ENCODE measurements at regions not wholly inside any gene's neighbourhood (a gene's known extent, or its start where the extent isn't known, plus 50 kb on each side); places are given as distances from the start of the nearest gene placed in this dataset.

DNA sequence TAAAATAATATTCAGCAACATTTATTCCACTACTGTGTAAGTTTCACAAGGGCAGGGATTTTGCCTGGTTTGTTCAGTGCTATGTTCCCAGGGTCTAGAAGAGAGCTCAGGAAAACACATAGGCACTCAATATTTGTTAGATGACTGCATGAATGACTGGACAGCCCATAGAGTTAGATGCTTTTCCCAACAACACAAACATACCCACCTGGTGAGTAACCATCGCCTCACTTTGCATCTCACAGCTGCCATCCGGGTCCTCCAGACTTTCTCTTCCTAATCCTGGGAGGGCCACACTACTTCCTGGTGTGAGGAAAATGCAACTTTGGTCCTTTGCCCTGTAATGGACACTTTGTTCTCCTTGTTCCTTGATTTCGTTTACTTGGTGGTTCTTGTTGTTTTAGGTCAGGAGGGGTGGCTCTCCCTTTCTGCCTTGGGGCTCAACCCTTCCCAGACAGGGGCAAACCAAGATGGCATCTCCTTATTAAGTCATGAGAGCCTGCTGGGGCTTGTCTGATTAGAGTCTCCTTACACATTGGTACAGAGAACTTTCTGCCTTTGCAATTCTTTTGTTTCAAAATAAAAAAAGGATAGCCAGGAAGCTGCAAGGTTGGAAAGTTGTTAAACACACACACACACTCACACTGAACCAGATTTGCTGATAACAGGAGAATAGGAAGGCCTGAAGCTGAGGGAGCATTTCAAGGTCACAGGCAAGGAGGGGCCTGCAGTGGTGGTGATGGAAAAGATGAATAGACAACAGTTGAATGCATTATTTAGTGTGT lies 190.6 kb downstream of the MID1IP1 start:
- DNase-seq (ENCODE audit: low spot score) = no peak

DNA sequence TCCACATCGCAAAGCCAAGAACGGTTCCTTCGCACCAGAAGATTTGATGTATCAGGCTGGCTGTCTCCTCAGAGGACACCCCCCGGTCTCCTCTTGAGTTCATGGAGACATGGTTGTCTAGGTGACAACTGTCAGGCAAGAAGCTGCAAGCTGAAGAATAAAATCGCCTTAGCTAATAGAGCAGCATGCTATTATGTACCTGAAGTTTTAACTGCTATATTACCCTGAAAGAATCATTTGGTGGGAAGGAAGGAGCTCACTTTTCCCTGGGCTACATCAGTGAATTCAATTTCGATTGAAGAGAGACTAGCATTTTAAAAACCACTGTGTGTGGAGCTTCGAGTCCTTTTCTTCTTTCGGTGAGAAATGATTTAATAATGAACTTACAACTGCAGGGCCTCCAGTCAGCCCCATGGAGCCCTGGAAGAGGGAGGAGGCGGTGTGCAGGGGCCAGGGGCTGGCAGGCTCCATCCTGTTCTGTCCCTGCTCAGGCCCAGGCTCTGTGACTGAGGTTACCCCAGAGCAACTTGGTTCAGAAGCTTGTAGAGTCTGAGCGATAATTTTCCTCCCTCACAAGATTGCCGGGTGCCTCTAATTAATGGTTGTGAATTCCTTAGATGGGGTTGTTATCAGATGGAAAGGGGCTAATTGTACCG lies 191.3 kb downstream of the MID1IP1 start:
- DNase-seq (ENCODE audit: low spot score) = no peak

DNA sequence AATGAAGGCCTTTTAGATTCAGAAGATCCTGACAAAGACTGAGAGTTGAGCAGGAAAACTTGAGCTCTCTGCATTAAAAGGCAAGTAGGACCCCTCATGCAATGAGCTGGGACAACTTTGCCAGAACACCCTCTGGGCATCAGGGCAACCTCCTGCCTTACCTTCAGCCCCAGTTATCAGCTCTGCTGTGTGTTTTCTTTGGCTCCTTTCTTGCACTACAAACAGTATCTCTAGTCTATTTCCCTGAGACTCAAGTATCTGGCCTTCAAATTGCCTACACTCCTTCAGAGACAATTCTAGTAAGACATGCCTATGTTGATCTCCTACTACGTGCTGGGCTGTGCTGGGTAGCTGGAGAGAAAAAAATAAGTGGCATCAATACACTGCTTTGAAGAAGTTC lies 192.2 kb downstream of the MID1IP1 start:
- DNase-seq (ENCODE audit: low spot score) = no peak

DNA sequence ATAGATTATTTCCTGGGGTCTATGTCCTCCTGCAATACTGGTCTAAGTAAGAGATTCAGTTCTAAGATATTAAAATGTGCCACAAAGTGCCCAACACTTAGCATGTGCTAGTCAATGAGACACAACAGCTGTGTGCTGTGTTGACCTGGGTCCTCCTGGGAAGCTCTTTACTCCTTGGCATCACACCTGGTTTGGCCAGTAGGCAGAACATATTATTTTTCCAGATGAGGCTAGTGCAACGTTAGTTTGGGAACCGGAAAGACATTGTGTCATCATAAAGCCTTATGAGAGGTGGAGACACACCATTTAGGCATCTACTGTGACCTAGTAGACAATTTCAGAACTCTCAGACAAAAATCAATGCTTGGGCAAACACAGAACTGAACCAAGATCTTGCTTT lies 197.8 kb downstream of the MID1IP1 start:
- DNase-seq (ENCODE audit: low spot score) = no peak

DNA sequence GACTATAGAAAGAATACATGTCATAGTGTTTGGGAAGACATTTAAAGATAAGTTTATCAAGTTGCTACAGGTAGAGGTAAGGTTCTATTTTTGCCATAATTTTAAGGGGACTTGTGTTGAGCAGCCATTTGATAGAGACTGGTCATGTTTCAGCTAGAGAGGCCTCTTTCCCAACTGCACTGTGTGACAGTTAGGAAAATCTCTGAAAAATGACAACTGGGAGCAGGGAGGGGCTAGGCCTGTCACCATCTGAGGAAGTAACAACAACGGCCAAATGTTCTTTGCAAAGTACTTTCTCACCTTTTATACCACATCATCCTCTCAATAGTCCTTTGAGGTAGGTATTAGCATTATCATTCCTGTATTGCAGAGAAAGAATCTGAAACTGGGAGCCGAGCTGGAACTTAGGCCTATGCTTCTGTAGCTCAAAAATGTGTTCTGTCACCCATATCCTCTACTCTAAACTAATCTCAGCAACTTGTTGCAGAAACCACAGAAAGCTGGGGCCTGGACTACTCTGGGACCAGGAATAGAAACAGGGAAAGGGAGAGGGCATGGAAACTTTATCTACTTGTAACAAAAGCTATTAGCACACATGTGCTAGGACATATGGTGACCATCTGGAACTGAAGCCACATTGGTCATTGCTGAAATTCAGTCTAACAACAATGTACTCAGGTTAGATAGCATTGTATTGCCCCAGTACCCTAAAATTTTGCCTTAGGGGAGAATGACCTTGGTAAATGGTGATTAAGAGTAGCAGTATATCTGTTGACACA lies 198.9 kb downstream of the MID1IP1 start:
- no peak for DNase-seq (ENCODE audit: low spot score)

DNA sequence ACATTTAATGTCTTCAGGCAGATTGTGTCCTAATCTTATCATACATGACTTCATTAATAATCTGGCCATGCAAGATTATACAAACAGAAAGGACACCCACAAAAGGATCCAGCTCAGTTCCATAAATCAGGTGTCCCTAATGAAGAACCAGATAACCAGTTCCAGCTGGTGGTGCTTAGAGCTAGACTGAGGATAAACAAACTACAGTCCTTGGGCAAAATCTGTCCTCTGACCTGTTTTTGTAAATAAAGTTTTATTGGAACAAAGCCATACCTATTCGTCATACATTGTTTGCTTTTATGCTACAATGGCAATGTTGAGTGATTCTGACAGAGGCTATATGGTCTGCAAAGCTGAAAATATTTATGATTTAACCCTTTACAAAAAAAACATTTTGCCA lies 199.5 kb downstream of the MID1IP1 start:
- no peak for DNase-seq (ENCODE audit: low spot score)

DNA sequence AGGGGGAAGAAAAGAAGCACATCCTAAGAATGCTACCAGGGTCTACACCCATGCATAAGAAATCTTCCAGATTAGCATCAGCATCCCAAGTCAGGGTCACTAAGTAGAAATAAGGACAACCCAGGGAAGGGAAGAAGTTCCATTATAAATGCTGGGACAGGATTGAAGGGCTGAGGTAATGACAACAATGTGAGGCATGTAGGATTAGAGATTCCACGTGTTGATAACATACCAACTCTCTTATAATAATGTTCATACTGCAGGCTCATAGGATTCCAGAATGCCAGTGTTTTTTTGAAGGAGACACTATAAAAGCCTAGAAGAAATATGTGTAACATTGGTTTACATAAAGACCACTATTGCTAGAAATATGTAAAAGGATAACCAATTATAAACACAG lies 201.2 kb downstream of the MID1IP1 start:
- no peak for DNase-seq (ENCODE audit: low spot score)

DNA sequence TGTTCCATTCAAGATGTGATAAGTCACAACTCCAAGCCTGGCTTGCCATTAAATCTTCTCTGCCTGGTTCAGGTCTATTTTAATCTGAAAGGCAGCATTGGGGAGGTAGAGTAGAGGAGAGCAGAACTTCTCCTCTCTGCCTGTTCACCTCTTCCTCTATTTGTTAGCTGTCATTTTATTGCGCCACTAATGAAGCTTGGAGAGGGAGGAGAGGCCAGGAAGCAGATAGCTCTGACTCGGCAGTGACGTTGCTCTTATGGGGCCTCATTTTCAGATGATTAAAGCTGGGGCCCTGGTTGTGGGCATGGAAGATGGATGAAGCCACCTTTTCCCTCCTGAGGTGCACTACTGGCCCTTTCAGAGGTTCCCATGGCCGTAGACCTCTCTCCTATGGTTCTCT lies 207.3 kb downstream of the MID1IP1 start:
- DNase-seq (ENCODE audit: low spot score) = no peak

DNA sequence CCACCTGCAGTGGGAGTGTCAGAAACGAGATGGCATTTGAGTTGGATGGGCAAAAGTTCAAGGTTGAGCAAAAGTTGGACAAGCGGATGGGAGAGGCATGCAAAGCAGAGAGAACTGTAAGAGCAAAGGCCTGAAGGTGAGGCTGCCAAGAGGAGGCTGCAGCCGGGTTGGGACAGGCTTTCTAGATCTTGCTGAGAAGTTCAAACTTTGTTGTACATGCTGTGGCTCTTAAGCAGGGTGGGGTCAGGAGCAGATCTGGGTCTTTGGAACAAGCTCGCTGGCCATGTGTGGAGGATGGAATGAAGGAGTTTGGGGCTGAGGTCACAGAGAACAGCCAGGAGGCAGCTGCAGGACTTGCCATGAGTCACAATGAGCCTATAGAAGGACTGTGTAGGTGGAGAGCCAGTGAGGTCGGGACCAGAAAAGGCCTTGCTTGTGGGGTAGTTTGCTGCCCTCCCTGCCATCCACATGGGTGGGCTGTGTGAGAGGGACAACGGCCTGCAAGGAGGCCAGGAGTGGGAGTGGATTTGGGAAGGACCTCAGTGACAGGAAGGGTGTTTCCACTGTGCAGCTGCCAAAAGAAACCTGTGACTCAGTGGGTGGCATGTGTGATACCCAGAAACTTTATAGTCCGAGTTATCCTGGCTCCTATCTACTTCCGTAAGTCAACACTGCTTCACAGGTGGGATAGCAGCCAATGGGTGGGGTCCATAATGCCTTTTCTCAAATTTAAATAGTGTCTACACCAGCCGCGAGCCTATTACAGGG lies 210.4 kb downstream of the MID1IP1 start:
- DNase-seq (ENCODE audit: low spot score) = no peak

DNA sequence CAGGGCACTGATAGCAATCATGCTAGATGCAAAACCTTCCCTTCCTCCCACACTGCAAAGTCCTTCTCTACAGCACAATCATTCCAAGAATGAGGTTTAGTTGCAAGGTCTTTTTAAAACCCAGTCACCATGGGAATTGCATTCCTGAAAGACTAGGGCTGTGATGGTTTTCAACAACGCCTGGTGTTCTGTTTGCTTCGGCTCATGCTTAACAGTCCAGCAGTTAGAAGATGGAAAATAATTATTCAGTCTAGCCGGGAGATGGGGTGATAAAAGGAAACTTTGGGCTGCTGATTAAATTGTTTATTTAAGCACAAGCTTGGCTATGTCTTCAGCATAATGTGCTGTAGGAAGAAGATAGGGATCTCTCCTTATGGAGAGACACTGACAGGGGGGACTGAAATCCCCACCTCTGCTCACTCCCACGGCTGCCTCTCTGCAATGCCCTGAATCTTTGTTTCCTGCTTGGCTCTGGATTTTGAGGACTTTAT lies 211.4 kb downstream of the MID1IP1 start:
- no peak for DNase-seq (ENCODE audit: low spot score)

DNA sequence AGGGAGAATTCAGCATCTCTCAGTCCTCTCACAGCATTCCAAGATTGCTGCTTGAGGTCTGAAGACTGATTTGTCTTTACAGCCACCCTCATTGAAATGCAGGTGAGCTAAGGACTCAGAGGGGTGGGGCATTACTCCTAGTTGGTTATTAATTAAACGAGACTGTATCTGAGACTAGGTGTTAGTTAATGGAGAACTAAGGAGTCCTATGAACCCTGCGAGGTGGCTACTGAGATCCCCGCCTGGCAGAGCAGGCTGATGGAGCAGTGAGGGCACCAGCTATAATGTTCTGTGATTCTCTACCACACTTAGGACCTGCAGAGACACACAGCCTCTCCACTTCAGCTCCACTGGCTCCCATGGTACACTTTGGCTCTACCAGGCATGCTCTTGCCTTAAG lies 215.3 kb downstream of the MID1IP1 start:
- no peak for DNase-seq (ENCODE audit: low spot score)

DNA sequence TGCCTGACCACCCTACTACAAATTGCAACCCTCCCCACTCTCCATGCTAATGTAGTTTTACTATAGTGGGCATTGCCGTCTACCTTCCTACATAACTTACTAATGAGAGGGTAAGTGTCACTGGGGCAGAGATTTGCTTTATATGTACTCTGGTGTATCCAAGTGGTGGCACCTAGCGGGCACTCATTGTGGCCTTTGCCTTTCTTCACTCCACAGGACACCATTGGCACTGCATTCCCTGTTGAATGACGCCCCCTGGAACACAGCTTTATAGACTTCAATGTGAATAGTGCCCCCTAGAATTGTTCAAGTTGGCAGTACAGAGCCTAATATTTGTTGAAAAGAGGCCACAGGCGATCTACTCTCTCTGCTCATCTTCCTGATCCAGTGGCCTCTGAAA lies 215.8 kb downstream of the MID1IP1 start:
- DNase-seq (ENCODE audit: low spot score) = no peak

DNA sequence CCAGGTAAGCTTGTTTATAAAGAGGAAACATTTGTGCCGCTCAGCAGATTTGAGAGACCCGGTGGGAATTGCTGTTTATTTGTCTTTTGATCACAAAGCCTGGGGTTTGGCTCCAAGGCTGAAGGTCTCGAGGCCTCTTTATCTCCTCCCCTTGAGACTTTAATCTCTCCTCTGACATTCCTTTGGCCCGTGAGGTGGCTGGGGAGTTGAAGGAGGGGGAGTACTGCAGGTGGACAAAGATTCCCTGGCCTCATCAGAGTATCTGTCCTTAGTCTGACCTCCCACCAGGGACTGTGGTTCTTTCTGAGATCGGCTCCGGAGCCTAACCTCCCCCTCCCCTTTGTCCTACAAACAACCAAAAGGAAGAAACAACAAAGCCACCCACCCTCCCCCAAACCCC lies 216.5 kb downstream of the MID1IP1 start:
- DNase-seq (ENCODE audit: low spot score) = no peak

DNA sequence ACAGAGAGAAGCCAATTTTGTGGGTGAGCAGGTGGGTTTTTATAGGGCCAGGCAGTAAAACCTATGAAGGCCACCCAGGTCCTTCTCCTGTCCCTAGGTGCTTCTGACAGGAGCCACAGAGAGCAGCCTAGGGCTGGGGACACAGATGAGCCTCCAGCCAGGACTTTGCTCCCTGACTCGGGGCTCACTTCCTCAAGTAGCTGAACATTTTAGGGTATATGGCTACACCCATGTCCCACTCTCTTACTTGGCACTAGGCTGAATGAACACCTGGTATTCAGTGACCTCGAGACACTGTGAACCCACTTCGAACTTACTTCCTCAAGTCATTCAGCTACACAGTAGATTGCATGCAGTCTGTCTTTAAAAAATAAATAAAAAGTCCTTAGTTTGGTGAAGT lies 217.3 kb downstream of the MID1IP1 start:
- DNase-seq (ENCODE audit: low spot score) = no peak

DNA sequence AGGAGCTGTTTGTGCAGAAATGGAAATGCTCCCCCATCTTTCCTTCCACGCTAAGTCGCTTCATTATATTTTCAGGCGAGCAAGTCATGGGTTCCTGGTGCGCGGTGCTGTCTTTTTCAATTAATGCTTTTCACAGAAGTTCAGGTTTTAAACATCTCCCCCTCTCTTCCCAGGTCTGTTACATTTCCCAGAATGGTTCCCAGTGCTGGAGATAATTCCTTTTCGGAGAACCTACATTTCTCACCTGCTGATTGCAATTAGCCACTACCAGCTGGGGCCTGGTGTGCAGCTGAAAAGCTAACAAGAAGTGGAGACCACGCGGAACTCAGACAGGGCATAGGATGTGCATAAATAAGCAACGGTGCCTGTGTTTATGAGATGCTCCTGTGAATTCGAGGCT lies 217.8 kb downstream of the MID1IP1 start:
- no peak for DNase-seq (ENCODE audit: low spot score)

DNA sequence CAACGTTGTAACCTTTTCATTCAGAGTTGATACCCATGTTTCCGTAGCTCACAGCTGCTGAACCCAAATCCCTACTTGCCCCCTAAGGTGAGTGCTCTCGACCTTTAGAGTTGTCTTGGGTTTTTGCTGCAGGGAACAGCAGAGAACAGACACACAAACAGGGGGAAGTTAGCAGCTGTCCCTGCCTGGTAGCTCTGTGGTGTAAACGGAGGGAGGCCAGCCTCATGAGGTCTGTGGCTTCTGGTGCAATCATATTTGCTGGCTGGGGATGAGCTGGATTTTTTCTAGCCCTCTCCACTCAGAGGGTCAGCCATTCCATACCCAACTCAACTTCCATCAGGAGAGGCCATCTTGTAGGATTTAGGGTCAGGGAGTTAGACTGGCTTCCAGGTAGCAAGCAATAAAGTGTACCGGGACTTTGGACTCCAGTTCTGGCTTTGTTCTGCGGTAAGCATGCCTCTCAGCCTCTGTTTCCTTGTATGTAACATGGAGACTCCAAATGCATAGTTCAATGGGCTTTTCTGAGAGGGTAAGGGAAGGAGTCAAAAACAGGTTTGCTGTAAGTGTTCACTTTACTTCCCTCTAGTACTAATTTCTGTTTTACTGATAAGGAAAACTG lies 218.9 kb downstream of the MID1IP1 start:
- DNase-seq (ENCODE audit: low spot score) = no peak

DNA sequence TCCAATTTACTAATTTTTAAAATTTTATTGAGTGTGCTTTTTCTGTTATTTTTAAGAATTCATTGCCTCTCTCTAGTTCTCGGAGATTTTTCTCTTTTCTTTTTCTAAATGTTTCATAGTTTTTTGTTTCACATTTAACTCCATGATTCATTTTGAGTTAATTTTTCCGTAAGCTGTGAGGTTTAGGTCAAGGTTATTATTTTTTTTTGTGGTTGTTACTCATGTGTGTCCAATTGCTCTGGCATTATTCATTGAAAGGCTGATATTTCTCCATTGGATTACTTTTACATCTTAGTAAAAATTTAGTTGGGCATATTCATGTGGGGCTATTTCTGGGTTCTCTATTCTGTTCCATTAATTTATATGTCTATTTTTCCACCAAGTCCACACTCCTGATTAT lies 220.8 kb downstream of the MID1IP1 start:
- DNase-seq (ENCODE audit: low spot score) = no peak

DNA sequence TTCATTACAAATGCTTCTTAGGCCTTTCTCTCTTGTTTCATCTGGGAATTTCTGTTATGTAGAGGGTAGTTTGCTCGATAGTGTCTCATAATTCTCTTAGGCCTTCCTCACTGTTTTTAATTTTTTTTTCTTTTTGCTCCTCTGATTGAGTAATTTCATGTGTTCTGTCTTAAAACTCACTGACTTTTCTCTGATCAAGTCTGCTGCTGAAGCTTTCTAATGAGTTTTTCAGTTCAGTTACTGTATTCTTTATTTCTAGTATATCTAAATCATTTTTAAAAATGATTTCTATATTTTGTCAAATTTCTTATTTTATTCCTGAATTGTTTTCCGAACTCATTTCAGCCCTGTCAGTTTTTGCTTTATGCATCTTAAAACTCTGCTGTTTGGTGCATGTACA lies 228.0 kb downstream of the MID1IP1 start:
- no peak for DNase-seq (ENCODE audit: low spot score)

DNA sequence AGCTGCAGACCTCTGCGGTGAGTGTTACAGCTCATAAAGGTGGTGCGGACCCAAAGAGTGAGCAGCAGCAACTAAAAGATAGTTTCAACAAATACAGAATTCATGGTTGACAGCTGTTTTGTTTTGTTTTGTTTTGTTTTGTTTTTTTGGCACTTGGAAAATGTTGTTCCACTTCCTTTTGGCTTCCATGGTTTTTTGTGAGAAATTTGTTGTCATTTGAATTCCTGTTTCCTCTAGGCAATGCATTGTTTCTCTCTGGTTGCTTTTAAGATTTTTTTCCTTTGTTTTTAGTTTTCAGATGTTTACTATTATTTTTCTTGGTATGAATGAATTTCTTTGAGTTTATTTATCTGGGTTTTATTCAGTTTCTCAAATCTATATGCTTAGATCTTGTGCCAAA lies 229.4 kb downstream of the MID1IP1 start:
- no peak for DNase-seq (ENCODE audit: low spot score)

DNA sequence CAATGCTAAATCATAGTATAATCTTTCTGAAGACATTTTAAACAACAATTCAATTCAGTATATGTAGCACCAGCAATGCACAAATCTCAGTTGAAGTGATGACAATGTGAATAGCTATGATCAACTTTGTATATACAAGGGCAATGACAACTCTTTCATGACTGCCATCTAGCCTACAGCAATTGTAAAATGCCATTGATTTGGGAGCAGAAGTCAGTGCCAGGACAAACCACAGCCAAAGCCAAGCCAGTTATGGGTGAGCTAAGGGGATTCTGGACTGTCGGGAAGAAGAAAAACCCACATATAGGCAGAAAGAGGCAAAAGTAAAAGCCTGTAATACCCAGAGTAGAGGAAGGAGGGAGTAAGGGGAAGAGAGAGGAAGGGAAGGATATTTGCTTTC lies 238.6 kb downstream of the MID1IP1 start:
- no peak for DNase-seq (ENCODE audit: low spot score)

DNA sequence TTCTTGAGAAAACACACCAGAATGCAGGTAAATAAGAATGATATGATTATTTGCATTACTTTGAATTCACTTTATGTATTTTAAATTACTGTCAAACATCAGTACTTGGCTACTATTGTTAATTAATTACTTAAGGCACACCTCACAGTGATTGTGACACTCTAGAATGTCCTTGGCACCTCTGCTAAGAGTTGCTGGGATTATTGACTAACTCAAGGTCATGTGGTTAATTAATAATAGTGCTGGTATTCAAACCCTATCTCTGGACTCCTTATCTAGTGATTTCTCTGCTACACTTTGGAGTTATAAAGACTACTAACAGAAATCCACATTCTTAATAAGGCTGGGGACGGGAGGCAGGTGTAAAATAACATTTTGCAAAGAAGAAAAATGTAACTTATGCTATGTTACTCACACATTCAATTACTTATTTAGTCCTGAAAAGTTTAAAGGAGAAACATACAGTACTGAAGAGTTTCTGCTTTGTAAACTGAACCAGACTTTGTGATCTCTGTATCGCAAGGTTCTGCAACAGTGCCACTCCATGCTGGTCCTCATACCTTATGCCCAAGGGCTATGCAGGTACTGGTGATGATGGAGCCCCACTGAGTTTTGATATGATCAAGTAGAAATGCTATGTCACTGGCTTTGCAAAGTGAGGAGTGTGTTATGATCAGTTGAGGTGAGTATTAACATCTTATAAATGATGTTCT lies 242.7 kb downstream of the MID1IP1 start:
- no peak for DNase-seq (ENCODE audit: low spot score)
